Left lung (tissue), 4 donors: ENCODE measurements at regions not wholly inside any gene's neighbourhood (a gene's known extent, or its start where the extent isn't known, plus 50 kb on each side); places are given as distances from the start of the nearest gene placed in this dataset.

ENCODE experiments used
- ATAC-seq: fragments of 200-7000 bp; cut with Tn5 transposase; one replicate; pipeline ENCODE4 v1.9.1; 2020; ENCODE audit warnings: moderate library complexity
- DNase-seq, 4 donors: peaks; one replicate each; pipeline ENCODE4 v3.0.0-alpha.2; 2013 to 2020
- H3K27ac ChIP-seq, 2 donors: fragments of 200-600 bp; sonication (generic) in 1 of 2; one replicate each; pipeline versions ENCODE4 v1.5.0 to v1.8.0; 2020 to 2021
- H3K27me3 ChIP-seq, 2 donors: fragments of 200-600 bp; sonication (generic) in 1 of 2; one replicate each; pipeline versions ENCODE4 v1.5.0 to v1.8.0; 2020 to 2021
- H3K36me3 ChIP-seq, 2 donors: fragments of 200-600 bp; sonication (generic) in 1 of 2; one replicate each; pipeline versions ENCODE4 v1.5.0 to v1.8.0; 2020 to 2021
- H3K4me1 ChIP-seq, 2 donors: fragments of 200-600 bp; one replicate each; pipeline ENCODE4 v1.8.0; 2021
- H3K4me3 ChIP-seq, 2 donors: fragments of 200-600 bp; sonication (generic) in 1 of 2; one replicate each; pipeline versions ENCODE4 v1.5.0 to v1.8.0; 2020 to 2021; ENCODE audit warnings: mild to moderate bottlenecking in 1 of 2
- H3K9me3 ChIP-seq, 2 donors: fragments of 200-600 bp; sonication (generic) in 1 of 2; one replicate each; pipeline versions ENCODE4 v1.5.0 to v1.8.0; 2020 to 2021
- intact Hi-C, 2 donors: fragments of 100-400 bp; cut with DNase I; formaldehyde crosslinking; loops; one replicate each; pipeline versions ENCODE4 v1.11.2 to v1.14.2; 2022
- TF ChIP-seq, protein P1 (sequence below), 2 donors: fragments of 200-600 bp; sonication (generic) in 1 of 2; IDR thresholded peaks; one replicate each; pipeline versions ENCODE4 v1.5.0 to v1.8.0; 2021; ENCODE audit warnings: antibody characterized with exemption in 2 of 2
- donor health status: DM: no; HTN: yes; CAD: no.
- donor health status: DM: no; HTN: no; CAD: no.

DNA sequence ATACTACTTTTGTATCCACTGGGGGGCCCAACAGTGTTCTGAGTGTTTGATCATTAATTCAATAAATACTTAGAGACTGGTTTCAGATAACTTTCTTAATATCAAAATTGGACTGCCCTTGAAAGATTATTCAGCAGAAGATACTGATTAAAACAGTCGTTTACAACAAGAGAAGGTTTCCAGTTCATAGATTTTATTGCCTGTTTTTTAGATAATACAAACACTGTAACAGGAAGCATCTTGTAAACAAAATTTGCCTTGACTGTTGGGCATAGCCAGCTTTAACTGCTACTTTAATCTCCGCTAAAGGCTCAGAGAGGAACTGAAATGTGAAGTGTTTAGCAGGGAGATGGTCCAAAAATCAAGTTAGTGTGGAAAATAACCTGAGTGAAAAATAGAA is 1168.7 kb upstream of the NUDT12 start:
- Histone ChIP-seq H3K4me1 (no peaks in the 10 kb centered on the region), H3K27me3 (no peaks in the 10 kb centered on the region), H3K36me3 (no peaks in the 10 kb centered on the region), H3K4me3 (no peak overlapping the region), H3K27ac (no peak overlapping the region), H3K9me3 (no peaks in the 10 kb centered on the region)
- peak in 2 of 4 donors; percentile 24 to 40 for DNase-seq
- intact Hi-C loops = no loop called here
- TF ChIP-seq, protein P1, sequence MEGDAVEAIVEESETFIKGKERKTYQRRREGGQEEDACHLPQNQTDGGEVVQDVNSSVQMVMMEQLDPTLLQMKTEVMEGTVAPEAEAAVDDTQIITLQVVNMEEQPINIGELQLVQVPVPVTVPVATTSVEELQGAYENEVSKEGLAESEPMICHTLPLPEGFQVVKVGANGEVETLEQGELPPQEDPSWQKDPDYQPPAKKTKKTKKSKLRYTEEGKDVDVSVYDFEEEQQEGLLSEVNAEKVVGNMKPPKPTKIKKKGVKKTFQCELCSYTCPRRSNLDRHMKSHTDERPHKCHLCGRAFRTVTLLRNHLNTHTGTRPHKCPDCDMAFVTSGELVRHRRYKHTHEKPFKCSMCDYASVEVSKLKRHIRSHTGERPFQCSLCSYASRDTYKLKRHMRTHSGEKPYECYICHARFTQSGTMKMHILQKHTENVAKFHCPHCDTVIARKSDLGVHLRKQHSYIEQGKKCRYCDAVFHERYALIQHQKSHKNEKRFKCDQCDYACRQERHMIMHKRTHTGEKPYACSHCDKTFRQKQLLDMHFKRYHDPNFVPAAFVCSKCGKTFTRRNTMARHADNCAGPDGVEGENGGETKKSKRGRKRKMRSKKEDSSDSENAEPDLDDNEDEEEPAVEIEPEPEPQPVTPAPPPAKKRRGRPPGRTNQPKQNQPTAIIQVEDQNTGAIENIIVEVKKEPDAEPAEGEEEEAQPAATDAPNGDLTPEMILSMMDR (IDR thresholded peaks at IDR 0.05) = no peak
- no peak for ATAC-seq

DNA sequence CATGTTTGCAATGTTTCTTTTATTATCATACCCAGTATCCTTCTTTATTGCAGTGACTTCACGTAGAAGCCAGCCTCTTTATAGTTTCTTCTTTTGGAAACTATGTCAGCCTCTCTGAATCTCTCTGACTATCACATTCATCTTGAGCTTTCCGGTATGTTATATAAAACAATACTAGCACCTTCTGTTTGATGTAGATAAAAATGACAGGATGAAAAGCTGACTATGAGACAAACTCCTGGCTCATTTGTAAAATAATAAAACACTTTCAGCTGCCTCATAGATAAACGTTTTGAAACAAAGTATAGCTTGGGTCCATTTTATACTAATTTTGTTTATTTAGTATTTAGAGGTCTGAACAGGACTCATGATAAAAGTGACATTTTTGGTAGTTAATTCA is 1145.4 kb upstream of the NUDT12 start:
- ATAC-seq (no peak), DNase-seq (no peak)
- Histone ChIP-seq H3K36me3 (no peaks in the 10 kb centered on the region), H3K27ac (no peak overlapping the region), H3K4me1 (no peaks in the 10 kb centered on the region), H3K27me3 (no peaks in the 10 kb centered on the region), H3K9me3 (peaks cover 0 to 25% of the 10 kb centered on the region in 2 donors), H3K4me3 (no peak overlapping the region)
- intact Hi-C loops = no loop called here
- TF ChIP-seq, protein P1 (IDR thresholded peaks at IDR 0.05) = no peak

DNA sequence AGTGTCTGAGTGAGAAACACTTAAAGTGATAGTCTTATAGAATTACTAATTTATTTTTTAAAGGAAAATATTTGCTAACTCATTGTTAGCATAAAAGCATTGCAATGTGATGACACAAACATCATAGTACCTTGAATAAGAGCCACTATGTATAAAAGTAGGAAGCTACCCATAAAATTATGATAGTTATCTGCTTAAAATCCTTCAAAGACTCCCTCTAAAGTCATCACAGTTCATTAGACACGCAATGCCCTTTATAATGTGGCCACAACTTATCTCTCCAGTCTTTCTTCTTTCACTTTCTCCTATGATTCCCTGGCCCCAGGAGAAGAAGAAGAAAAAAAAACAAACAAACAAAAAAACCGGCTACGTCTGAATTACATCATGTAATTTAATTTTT is 1144.0 kb upstream of the NUDT12 start:
- Histone ChIP-seq H3K27me3 (no peaks in the 10 kb centered on the region), H3K36me3 (no peaks in the 10 kb centered on the region), H3K27ac (no peak overlapping the region), H3K9me3 (peaks cover 0 to 12% of the 10 kb centered on the region in 2 donors), H3K4me1 (no peaks in the 10 kb centered on the region), H3K4me3 (no peak overlapping the region)
- ATAC-seq = no peak
- TF ChIP-seq, protein P1 (IDR thresholded peaks at IDR 0.05) = no peak
- intact Hi-C loops = no loop called here
- DNase-seq = no peak

DNA sequence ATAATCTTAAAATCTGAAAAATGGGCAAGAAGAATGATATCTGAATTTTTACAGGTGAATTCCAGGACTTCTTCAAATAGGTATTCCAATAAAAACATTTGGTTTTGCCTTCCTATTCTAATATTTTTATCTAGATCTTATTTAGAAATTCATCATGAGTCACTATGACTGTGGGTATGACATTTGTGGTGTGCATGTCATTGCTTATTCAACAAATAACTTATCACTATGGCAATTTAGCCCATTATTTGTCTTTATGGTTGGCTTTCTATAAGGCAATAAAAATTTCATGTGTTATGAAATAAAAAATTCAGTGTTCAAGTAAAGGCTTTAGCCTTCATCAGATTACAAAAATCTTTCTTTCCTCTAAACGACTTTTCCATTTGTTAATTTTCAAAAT is 1139.6 kb upstream of the NUDT12 start:
- H3K9me3 ChIP-seq = peaks cover 0 to 23% of the 10 kb centered on the region in 2 donors
- H3K4me1 ChIP-seq = no peaks in the 10 kb centered on the region
- H3K4me3 ChIP-seq = no peak overlapping the region
- DNase-seq = no peak
- no peaks in the 10 kb centered on the region for H3K27me3 ChIP-seq
- TF ChIP-seq, protein P1 (IDR thresholded peaks at IDR 0.05) = no peak
- no peaks in the 10 kb centered on the region for H3K36me3 ChIP-seq
- intact Hi-C loops = no loop called here
- no peak for ATAC-seq
- no peak overlapping the region for H3K27ac ChIP-seq

DNA sequence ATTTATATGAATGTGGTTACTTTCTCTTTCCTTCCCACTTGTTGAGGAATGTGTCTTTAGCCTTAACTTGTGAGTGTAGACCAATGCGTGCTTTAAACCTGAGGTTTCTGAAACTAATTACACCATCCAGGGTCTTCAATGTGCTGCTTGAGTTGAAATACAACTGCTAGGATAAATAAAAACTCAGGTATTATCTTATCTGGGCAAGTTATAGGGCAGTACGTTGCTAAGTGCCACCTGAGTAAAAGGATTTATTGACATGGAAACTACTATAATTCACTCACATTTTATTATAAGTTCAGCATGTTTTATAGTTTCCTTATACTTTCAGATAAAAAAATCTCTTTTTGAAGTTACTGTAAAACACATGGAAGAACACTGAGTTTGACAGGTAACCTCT is 1136.8 kb upstream of the NUDT12 start:
- intact Hi-C loops = no loop called here
- Histone ChIP-seq H3K36me3 (no peaks in the 10 kb centered on the region), H3K27ac (no peak overlapping the region), H3K9me3 (peaks cover 0 to 23% of the 10 kb centered on the region in 2 donors), H3K27me3 (no peaks in the 10 kb centered on the region), H3K4me1 (no peaks in the 10 kb centered on the region), H3K4me3 (no peak overlapping the region)
- TF ChIP-seq, protein P1 (IDR thresholded peaks at IDR 0.05) = no peak
- no peak for ATAC-seq
- DNase-seq = no peak
